ENCODE measurements at regions not wholly inside any gene's neighbourhood (a gene's known extent, or its start where the extent isn't known, plus 50 kb on each side); places are given as distances from the start of the nearest gene placed in this dataset.

GRCh38 chr18:28808373-28808772, 631.4 kb upstream of the CDH2 start:
- no peak for TF ChIP-seq POLR2A (IDR thresholded peaks at IDR 0.05)
- no peak for TF ChIP-seq CTCF (IDR thresholded peaks at IDR 0.05)
